DND-41 (cell line): ENCODE measurements at regions not wholly inside any gene's neighbourhood (a gene's known extent, or its start where the extent isn't known, plus 50 kb on each side); places are given as distances from the start of the nearest gene placed in this dataset.

Source experiments
- CTCF ChIP-seq: IDR thresholded peaks from 2 replicates; pipeline ENCODE4 v1.5.1; 2012; ENCODE audit warnings: borderline replicate concordance, low read length, moderate library complexity, mild to moderate bottlenecking; ENCODE audit not compliant: poor library complexity, severe bottlenecking; ENCODE audit errors: extremely low read depth
- EZH2 ChIP-seq: IDR thresholded peaks from 3 replicates; pipeline ENCODE4 v1.6.1; 2012; ENCODE audit warnings: borderline replicate concordance, low read depth, mild to moderate bottlenecking, moderate library complexity, low read length, inconsistent platforms; ENCODE audit not compliant: severe bottlenecking

- no peak for TF ChIP-seq CTCF
- TF ChIP-seq EZH2, result no peak
Observed at GRCh38 chr2:143881246-143881645, 638.7 kb downstream of the ZEB2 start.
